T-helper 2 cell treated with Interferon-gamma antibody and Interleukin-4, amounts not matched to agents 100 ng/mL and 5 ng/mL, for 36 hours (primary cell): ENCODE measurements at regions not wholly inside any gene's neighbourhood (a gene's known extent, or its start where the extent isn't known, plus 50 kb on each side); places are given as distances from the start of the nearest gene placed in this dataset.

Experiments used
- intact Hi-C: fragments of 100-400 bp; cut with micrococcal nuclease; formaldehyde crosslinking; loops from one replicate; pipeline ENCODE4 v1.15.1; 2023

GRCh38 chr6:6781172-6781872 is 192.8 kb downstream of the LY86 start:
- intact Hi-C loops: no loop called here

- intact Hi-C loops: no loop called here
Observed at GRCh38 chr6:6781873-6782227, 193.3 kb downstream of the LY86 start.

GRCh38 chr6:6783721-6784120 is 195.2 kb downstream of the LY86 start:
- intact Hi-C loops: no loop called here

- intact Hi-C loops: no loop called here
Observed at GRCh38 chr6:6784514-6785162, 196.1 kb downstream of the LY86 start.

GRCh38 chr6:6785163-6785521 is 196.6 kb downstream of the LY86 start:
- intact Hi-C loops: no loop called here

GRCh38 chr6:6788394-6789032 is 200.0 kb downstream of the LY86 start:
- intact Hi-C loops: loop anchor here (2.0 kb wide), 1 partner anchor 450 kb away; no protein-coding TSS in a partner anchor

- intact Hi-C loops: no loop called here
Observed at GRCh38 chr6:6790393-6790792, 201.9 kb downstream of the LY86 start.

- intact Hi-C loops: no loop called here
Observed at GRCh38 chr6:6790891-6791290, 202.4 kb downstream of the LY86 start.

GRCh38 chr6:6793388-6794250 is 205.1 kb downstream of the LY86 start:
- intact Hi-C loops: no loop called here

GRCh38 chr6:6795393-6795792 is 206.9 kb downstream of the LY86 start:
- intact Hi-C loops: no loop called here

- intact Hi-C loops: no loop called here
Observed at GRCh38 chr6:6796818-6797217, 208.3 kb downstream of the LY86 start.

- intact Hi-C loops: loop anchor here (2.0 kb wide), 1 partner anchor 14 kb away; no protein-coding TSS in a partner anchor
Observed at GRCh38 chr6:6798448-6798860, 209.9 kb downstream of the LY86 start.

- intact Hi-C loops: no loop called here
Observed at GRCh38 chr6:6801005-6801335, 212.4 kb downstream of the LY86 start.

GRCh38 chr6:6801635-6802218 is 213.2 kb downstream of the LY86 start:
- intact Hi-C loops: no loop called here

- intact Hi-C loops: no loop called here
Observed at GRCh38 chr6:6803180-6803977, 214.9 kb downstream of the LY86 start.

- intact Hi-C loops: no loop called here
Observed at GRCh38 chr6:6804843-6805615, 216.5 kb downstream of the LY86 start.

- intact Hi-C loops: no loop called here
Observed at GRCh38 chr6:6806844-6807518, 218.5 kb downstream of the LY86 start.

- intact Hi-C loops: no loop called here
Observed at GRCh38 chr6:6808343-6808742, 219.8 kb downstream of the LY86 start.

GRCh38 chr6:6808915-6809314 is 220.4 kb downstream of the LY86 start:
- intact Hi-C loops: no loop called here
